ENCODE measurements at regions not wholly inside any gene's neighbourhood (a gene's known extent, or its start where the extent isn't known, plus 50 kb on each side); places are given as distances from the start of the nearest gene placed in this dataset.
"Not testable (repeated sequence)": the region's sequence is repeated elsewhere in the genome, so short reads cannot be mapped to it uniquely, and the experiment has no call there.

- DNase-seq, result no peak
Measured at GRCh38 chr18:64403784-64404503, 255.1 kb upstream of the LINC00305 start.

GRCh38 chr18:64402636-64403035 is 253.7 kb upstream of the LINC00305 start:
- DNase-seq, result peak; percentile 19

- DNase-seq, result no peak
Measured at GRCh38 chr18:64401268-64402060, 252.6 kb upstream of the LINC00305 start.

GRCh38 chr18:64399566-64399965 is 250.7 kb upstream of the LINC00305 start:
- peak; percentile 75 for DNase-seq

- no peak for DNase-seq
Measured at GRCh38 chr18:64398320-64398719, 249.4 kb upstream of the LINC00305 start.

GRCh38 chr18:64392202-64392601 is 243.3 kb upstream of the LINC00305 start:
- DNase-seq, result no peak

- DNase-seq, result peak; percentile 12
Measured at GRCh38 chr18:64384101-64384500, 235.2 kb upstream of the LINC00305 start.

- no peak for DNase-seq
Measured at GRCh38 chr18:64380117-64380516, 231.2 kb upstream of the LINC00305 start.

- no peak for DNase-seq
Measured at GRCh38 chr18:64379662-64380061, 230.8 kb upstream of the LINC00305 start.

GRCh38 chr18:64377446-64377845 is 228.6 kb upstream of the LINC00305 start:
- DNase-seq, result no peak

GRCh38 chr18:64372850-64373249 is 224.0 kb upstream of the LINC00305 start:
- DNase-seq, result no peak

GRCh38 chr18:64369830-64370440 is 221.0 kb upstream of the LINC00305 start:
- not testable (repeated sequence) for DNase-seq

GRCh38 chr18:64365106-64365505 is 216.2 kb upstream of the LINC00305 start:
- DNase-seq, result no peak

GRCh38 chr18:64337673-64338072 is 188.8 kb upstream of the LINC00305 start:
- no peak for DNase-seq

- DNase-seq, result no peak
Measured at GRCh38 chr18:64337018-64337417, 188.1 kb upstream of the LINC00305 start.

- peak; percentile 68 for DNase-seq
Measured at GRCh38 chr18:64334748-64335147, 185.9 kb upstream of the LINC00305 start.

GRCh38 chr18:64333584-64333983 is 184.7 kb upstream of the LINC00305 start:
- DNase-seq, result no peak

- DNase-seq, result no peak
Measured at GRCh38 chr18:64332835-64333234, 183.9 kb upstream of the LINC00305 start.

GRCh38 chr18:64331419-64331818 is 182.5 kb upstream of the LINC00305 start:
- DNase-seq, result no peak

- DNase-seq, result no peak
Measured at GRCh38 chr18:64330931-64331330, 182.0 kb upstream of the LINC00305 start.

GRCh38 chr18:64330161-64330560 is 181.3 kb upstream of the LINC00305 start:
- DNase-seq, result no peak

- no peak for DNase-seq
Measured at GRCh38 chr18:64322189-64322588, 173.3 kb upstream of the LINC00305 start.

- DNase-seq, result no peak
Measured at GRCh38 chr18:64318547-64318946, 169.7 kb upstream of the LINC00305 start.

All from tongue (tissue), 1 donor.